Ascending aorta (tissue), 2 donors: ENCODE measurements at regions not wholly inside any gene's neighbourhood (a gene's known extent, or its start where the extent isn't known, plus 50 kb on each side); places are given as distances from the start of the nearest gene placed in this dataset.

ENCODE experiments used
- DNase-seq, 2 donors: peaks; one replicate each; pipeline ENCODE4 v3.0.0-alpha.2; 2019; ENCODE audit warnings: low spot score in 2 of 2
- H3K27ac ChIP-seq, 2 donors: fragments of 200-600 bp; sonication (generic); one replicate each; pipeline ENCODE4 v1.5.1; 2016 to 2017; ENCODE audit warnings: mild to moderate bottlenecking in 1 of 2
- H3K27me3 ChIP-seq: fragments of 200-600 bp; sonication (generic); one replicate; pipeline ENCODE4 v1.5.1; 2017
- H3K36me3 ChIP-seq, 2 donors: fragments of 200-600 bp; sonication (generic); one replicate each; pipeline ENCODE4 v1.5.1; 2016
- H3K4me1 ChIP-seq, 2 donors: fragments of 200-600 bp; sonication (generic); one replicate each; pipeline ENCODE4 v1.5.1; 2016 to 2017; ENCODE audit warnings: mild to moderate bottlenecking in 1 of 2
- H3K4me3 ChIP-seq, 2 donors: fragments of 200-600 bp; sonication (generic); one replicate each; pipeline ENCODE4 v1.5.1; 2016 to 2017; ENCODE audit warnings: mild to moderate bottlenecking in 1 of 2
- H3K9me3 ChIP-seq, 2 donors: fragments of 200-600 bp; sonication (generic); one replicate each; pipeline ENCODE4 v1.5.1; 2016
- intact Hi-C: fragments of 100-400 bp; cut with DNase I; formaldehyde crosslinking; loops from one replicate; pipeline ENCODE4 v1.15.1; 2023
- TF ChIP-seq, protein P1 (sequence below), 3 experiments: fragments of 200-600 bp in 2 of 3; fragments of 450-650 bp in 1 of 3; sonication (generic) in 2 of 3; IDR thresholded peaks; one replicate each; pipeline ENCODE4 v1.5.1; 2016 to 2019; ENCODE audit warnings: antibody characterized with exemption in 3 of 3, mild to moderate bottlenecking in 1 of 3, moderate library complexity in 1 of 3

DNA sequence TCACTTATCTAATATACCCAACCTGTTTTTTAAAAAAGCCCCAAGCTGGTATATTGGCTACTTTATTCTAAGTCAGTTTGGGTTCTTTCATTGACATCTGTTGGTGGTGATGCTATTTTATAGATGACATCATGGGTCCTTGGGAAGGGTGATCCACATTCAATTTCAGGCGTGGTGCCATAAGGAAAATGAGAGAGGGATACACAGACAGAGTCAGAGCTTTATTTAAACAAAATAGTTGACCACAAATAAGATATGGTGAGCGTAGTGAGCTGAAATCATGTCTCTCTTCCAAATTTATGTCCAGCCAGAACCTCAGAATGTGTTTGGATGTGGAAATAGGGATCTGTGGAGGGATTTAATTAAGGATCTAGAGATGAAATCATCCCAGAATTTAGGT is 302.4 kb downstream of the MAT2B start:
- Histone ChIP-seq H3K36me3 (no peaks in the 10 kb centered on the region), H3K4me3 (no peak overlapping the region), H3K27ac (no peak overlapping the region), H3K4me1 (no peaks in the 10 kb centered on the region), H3K27me3 (no peaks in the 10 kb centered on the region), H3K9me3 (no peaks in the 10 kb centered on the region)
- intact Hi-C loops, result no loop called here
- DNase-seq, result no peak
- TF ChIP-seq, protein P1, sequence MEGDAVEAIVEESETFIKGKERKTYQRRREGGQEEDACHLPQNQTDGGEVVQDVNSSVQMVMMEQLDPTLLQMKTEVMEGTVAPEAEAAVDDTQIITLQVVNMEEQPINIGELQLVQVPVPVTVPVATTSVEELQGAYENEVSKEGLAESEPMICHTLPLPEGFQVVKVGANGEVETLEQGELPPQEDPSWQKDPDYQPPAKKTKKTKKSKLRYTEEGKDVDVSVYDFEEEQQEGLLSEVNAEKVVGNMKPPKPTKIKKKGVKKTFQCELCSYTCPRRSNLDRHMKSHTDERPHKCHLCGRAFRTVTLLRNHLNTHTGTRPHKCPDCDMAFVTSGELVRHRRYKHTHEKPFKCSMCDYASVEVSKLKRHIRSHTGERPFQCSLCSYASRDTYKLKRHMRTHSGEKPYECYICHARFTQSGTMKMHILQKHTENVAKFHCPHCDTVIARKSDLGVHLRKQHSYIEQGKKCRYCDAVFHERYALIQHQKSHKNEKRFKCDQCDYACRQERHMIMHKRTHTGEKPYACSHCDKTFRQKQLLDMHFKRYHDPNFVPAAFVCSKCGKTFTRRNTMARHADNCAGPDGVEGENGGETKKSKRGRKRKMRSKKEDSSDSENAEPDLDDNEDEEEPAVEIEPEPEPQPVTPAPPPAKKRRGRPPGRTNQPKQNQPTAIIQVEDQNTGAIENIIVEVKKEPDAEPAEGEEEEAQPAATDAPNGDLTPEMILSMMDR (IDR thresholded peaks at IDR 0.05), result no peak

DNA sequence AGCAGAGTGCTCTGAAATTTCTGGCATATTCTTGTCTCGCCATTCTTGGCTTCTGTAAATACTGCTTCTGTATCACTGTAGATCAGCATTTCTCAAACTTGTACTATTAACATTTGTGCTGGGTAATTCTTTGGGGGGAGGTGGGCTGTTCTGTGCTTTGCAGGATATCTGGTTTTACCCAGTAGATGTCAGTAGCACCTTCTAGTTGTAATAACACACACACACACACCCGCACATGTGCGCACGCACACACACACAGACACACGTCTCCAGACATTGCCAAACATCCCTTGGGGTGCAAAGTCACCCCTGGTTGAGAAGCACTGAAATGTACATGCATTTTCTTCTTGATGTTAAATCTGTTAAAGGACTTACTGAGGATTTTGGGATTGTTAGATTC is 304.1 kb downstream of the MAT2B start:
- intact Hi-C loops, result no loop called here
- Histone ChIP-seq H3K27me3 (no peaks in the 10 kb centered on the region), H3K36me3 (no peaks in the 10 kb centered on the region), H3K27ac (no peak overlapping the region), H3K4me1 (no peaks in the 10 kb centered on the region), H3K4me3 (no peak overlapping the region), H3K9me3 (no peaks in the 10 kb centered on the region)
- TF ChIP-seq, protein P1 (IDR thresholded peaks at IDR 0.05), result no peak
- DNase-seq, result no peak

DNA sequence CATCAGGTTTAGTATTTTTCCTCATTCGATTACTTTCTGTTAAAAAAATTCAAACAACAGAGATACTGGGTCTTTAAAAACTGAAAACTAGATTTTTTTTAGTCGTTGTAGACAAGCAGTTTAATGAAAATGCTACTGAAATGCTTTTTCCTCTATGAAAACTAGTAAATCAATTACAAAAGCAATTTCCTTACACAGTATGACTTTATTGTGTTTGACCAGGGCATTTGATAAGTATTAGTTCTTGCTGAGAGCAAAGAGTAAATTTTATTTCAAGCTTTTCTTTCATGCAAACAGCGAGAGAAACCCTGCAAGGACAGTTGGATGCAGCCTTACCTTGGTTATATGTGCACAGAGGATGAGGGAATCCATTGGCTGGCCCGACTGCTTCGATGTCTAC is 308.5 kb downstream of the MAT2B start:
- Histone ChIP-seq H3K4me1 (no peaks in the 10 kb centered on the region), H3K4me3 (no peak overlapping the region), H3K27ac (no peak overlapping the region), H3K27me3 (no peaks in the 10 kb centered on the region), H3K9me3 (no peaks in the 10 kb centered on the region), H3K36me3 (no peaks in the 10 kb centered on the region)
- no peak for DNase-seq
- intact Hi-C loops, result no loop called here
- TF ChIP-seq, protein P1 (IDR thresholded peaks at IDR 0.05), result no peak

DNA sequence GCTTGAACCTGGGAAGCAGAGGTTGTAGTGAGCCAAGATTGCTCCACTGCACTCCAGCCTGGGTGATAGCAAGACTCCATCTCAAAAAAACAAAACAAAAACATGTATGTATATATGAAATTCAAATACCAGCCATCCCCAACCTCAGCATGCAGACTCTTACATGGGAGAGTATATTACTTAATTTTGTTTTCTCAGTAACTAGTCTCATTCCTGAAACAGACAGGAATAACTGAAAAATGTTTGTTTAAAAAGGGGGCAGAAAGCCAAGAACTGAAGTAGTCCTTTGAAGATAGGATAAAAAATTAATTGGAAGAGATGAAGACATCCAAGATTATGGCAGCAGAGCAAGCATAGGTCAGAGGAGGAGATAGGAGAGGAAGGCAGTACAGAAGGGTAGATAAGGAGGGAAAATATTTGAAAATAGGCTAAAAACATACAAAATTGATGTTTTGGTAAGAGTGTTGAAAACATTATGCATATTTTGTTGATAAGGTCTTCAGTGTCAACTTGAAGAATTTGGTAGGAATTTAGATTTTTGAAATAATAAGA is 309.9 kb downstream of the MAT2B start:
- H3K4me3 ChIP-seq, result no peak overlapping the region
- no peak for DNase-seq
- intact Hi-C loops, result no loop called here
- no peaks in the 10 kb centered on the region for H3K9me3 ChIP-seq
- H3K27ac ChIP-seq, result no peak overlapping the region
- TF ChIP-seq, protein P1 (IDR thresholded peaks at IDR 0.05), result no peak
- no peaks in the 10 kb centered on the region for H3K36me3 ChIP-seq
- no peaks in the 10 kb centered on the region for H3K27me3 ChIP-seq
- no peaks in the 10 kb centered on the region for H3K4me1 ChIP-seq

DNA sequence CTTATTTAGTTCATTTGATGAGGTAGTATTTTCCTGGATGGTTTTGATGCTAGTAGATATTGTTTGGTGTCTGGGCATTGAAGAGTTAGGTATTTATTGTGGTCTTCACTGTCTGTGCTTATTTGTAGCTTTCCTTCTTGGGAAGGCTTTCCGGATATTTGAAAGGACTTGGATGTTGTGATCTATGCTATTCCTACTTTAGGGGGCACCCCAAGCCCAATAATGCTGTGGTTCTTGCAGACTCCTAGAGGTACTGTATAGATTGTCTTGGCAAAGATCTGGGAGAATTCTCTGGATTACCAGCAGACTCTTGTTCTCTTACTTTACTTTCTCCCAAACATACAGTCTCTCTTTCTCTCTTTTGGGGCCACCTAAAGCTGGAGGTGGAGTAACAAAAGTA is 315.7 kb downstream of the MAT2B start:
- Histone ChIP-seq H3K9me3 (peaks cover 0 to 7% of the 10 kb centered on the region in 2 donors), H3K27me3 (no peaks in the 10 kb centered on the region), H3K27ac (no peak overlapping the region), H3K4me3 (no peak overlapping the region), H3K36me3 (no peaks in the 10 kb centered on the region), H3K4me1 (no peaks in the 10 kb centered on the region)
- intact Hi-C loops, result no loop called here
- TF ChIP-seq, protein P1 (IDR thresholded peaks at IDR 0.05), result no peak
- no peak for DNase-seq

DNA sequence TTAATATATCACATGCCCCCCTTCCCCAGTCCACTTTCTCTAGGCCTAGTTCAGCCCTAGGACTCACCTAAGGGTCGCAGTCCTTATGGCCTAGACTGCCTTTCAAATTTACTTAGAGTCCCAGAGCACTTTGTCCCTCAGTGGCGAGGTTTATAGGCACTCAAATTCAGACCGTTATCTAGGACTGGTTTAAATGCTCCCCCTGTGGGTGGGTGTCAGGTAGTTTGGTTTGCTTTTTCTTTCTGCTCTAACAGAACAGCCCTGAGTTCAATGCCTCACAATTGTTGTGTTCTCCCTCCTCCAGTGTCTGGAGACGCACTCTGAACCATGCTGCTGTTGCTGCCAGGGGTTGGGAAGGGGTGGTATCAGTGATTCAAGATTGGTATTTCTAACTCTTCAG is 317.1 kb downstream of the MAT2B start:
- Histone ChIP-seq H3K36me3 (no peaks in the 10 kb centered on the region), H3K4me1 (no peaks in the 10 kb centered on the region), H3K4me3 (no peak overlapping the region), H3K27ac (no peak overlapping the region), H3K9me3 (peaks cover 0 to 7% of the 10 kb centered on the region in 2 donors), H3K27me3 (no peaks in the 10 kb centered on the region)
- intact Hi-C loops, result no loop called here
- DNase-seq, result no peak
- TF ChIP-seq, protein P1 (IDR thresholded peaks at IDR 0.05), result no peak
